ENCODE measurements at regions not wholly inside any gene's neighbourhood (a gene's known extent, or its start where the extent isn't known, plus 50 kb on each side); places are given as distances from the start of the nearest gene placed in this dataset.
"Not testable (repeated sequence)": the region's sequence is repeated elsewhere in the genome, so short reads cannot be mapped to it uniquely, and the experiment has no call there.

DNA sequence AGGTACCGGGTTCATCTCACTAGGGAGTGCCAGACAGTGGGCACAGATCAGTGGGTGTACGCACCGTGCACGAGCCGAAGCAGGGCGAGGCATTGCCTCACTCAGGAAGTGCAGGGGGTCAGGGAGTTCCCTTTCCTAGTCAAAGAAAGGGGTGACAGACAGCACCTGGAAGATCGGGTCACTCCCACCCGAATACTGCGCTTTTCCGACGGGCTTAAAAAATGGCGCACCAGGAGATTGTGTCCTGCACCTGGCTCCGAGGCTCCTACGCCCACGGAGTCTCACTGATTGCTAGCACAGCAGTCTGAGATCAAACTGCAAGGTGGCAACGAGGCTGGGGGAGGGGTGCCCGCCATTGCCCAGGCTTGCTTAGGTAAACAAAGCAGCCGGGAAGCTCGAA lies 1188.5 kb downstream of the FAM133A start:
- ATAC-seq: not testable (repeated sequence)

- ATAC-seq: no peak
These were observed 1197.6 kb downstream of the FAM133A start for GRCh38 chrX:94871640-94872039.

DNA sequence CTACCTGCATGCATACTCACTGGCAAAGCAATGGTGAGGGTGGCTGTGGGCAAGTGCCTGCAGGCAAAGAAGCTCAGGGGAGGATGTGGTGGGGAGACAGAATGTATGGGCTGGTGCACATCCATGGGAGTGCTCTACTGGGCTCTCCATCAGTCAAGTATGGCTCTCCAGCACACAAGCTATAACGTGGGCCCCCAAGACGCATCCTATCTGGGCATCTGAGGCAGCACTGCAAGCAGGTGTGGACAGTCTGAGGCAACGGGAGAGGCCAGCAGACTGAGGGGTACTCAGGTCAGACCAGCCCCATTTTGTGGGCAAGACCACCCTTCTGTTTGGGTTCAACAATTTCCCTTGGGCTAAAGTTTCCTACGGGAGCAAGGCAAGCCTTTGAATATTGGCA lies 1227.8 kb downstream of the FAM133A start:
- no peak for ATAC-seq

DNA sequence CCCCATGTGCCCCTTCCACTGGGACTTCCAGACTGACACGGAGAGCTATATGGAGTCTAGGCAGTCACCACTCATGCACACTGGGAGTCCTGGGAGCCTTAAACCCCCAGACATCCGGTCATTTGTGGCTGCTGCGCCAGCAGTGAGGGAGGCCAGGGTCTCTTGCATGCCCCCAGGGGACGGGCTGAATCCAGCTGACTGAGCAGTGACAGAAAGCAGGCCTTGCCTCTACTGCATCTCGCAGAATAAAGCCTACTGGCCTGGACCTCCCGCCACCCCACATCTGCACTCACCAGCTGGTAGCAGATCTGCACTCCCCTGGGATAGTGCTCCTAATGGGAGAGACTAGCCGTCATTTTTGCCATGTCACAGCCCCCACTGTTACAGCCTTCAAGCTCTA lies 1234.2 kb downstream of the FAM133A start:
- ATAC-seq: no peak

DNA sequence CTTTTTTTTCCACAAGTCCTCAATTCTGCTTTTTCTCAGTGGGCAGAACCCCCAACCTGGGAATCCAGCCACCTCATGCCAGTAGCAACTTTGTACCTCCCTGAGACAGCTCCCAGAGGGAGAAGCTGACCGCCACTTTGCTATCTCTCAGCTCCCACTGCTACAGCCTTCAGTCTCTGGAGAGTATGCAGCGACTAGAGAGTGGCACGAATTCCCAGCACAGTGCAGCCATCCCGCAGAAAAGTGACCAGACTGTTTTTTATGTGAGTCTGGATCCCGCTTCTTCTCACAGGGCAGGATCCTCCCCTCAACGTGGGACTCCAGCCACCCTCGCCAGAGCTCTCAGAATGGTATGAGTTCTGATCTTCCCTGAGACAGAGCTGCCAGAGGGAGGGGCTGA lies 1234.6 kb downstream of the FAM133A start:
- no peak for ATAC-seq

DNA sequence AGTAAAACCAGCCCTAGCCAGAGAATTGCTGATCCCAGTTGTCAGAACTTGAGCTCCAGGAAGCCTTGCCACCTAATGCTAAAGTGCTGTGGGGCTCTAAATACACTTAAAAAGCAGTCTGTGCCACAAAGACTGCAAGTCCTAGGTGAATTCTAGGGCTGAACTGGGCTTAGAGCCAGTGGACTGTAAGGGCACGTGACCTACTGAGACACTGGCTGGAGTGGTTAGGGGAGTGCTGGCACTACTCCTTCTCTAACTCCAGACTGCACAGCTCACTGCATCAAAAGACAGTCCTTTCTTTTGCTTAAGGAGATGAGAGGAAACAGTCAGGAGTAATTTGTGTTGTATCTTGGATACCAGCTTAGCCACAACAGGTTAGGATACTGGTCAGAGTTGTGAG lies 1240.2 kb downstream of the FAM133A start:
- ATAC-seq: no peak

GRCh38 chrX:94932278-94932965 lies 1258.4 kb downstream of the FAM133A start:
- no peak for ATAC-seq

- no peak for ATAC-seq
These were observed 1262.7 kb downstream of the FAM133A start for GRCh38 chrX:94936722-94937121.

- ATAC-seq: no peak
These were observed 1263.5 kb downstream of the FAM133A start for GRCh38 chrX:94937491-94937890.

- ATAC-seq: no peak
These were observed 1268.6 kb downstream of the FAM133A start for GRCh38 chrX:94942603-94943002.

- ATAC-seq: not testable (repeated sequence)
These were observed 1272.1 kb downstream of the FAM133A start for GRCh38 chrX:94946137-94946536.

- no peak for ATAC-seq
These were observed 1287.7 kb downstream of the FAM133A start for GRCh38 chrX:94961730-94962129.

DNA sequence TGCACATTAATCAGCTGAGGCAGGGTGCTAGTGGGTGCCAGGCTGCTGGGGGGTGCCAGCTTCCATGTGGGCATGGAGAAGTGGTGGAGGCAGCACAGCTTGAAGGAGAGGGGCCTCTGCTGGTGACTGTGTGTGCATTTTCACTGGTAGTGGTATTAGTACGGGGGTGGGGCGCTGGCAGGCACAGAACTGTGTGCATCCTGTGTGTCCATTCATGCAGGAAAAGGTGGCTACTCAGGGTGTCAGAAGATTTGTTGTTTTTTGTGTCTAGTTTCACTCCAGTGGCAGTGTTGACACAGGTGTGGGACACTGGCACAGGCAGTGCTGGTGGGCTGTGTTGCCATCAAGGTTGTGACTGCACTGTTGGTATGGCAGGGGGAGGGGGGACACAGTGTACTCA lies 1303.6 kb downstream of the FAM133A start:
- no peak for ATAC-seq

DNA sequence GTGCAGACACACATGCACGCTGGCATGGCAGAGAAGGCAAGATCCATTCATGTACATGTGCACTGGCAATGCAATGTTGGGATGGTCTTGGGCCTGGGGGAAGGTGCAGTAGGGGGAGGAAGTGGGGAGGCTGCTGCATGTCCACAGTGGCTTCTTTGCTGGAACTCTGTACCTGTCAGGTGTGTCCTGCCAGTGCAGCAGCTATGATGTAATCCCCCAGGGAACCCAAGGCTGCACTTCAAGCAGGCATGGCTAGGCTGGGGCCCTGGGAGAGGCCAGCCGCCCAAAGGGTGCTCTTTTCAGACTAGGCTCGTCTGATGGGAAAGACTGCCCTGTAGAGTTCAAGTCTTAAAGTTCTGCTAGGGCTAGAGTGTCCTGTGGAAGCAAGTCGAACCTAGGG lies 1304.0 kb downstream of the FAM133A start:
- no peak for ATAC-seq
